ENCODE measurements at regions not wholly inside any gene's neighbourhood (a gene's known extent, or its start where the extent isn't known, plus 50 kb on each side); places are given as distances from the start of the nearest gene placed in this dataset.

GRCh38 chr5:164048359-164048926, 543.0 kb downstream of the MAT2B start:
- no peak for DNase-seq

GRCh38 chr5:164051745-164052144, 546.3 kb downstream of the MAT2B start:
- no peak for DNase-seq

GRCh38 chr5:164052536-164053093, 547.2 kb downstream of the MAT2B start:
- DNase-seq = no peak

- no peak for DNase-seq
These were observed 547.7 kb downstream of the MAT2B start for GRCh38 chr5:164053123-164053522.

DNA sequence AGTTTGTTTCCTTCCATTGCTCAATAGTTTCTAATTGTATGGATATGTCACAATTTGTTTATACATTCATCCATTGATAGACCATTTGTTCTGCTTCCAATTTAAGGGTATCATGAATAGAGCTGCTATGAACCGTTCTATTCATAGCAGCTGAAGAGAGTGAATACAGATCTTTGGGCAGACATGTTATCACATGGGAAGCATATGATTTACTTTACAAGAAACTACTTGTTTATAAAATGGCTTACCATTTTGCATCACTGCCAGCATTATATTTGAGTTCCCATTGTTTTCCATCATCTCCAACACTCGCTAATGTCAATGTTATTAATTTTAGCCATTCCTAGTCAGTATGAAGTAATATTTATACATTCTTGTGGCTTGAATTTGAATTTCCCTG, 549.0 kb downstream of the MAT2B start:
- no peak for DNase-seq

DNA sequence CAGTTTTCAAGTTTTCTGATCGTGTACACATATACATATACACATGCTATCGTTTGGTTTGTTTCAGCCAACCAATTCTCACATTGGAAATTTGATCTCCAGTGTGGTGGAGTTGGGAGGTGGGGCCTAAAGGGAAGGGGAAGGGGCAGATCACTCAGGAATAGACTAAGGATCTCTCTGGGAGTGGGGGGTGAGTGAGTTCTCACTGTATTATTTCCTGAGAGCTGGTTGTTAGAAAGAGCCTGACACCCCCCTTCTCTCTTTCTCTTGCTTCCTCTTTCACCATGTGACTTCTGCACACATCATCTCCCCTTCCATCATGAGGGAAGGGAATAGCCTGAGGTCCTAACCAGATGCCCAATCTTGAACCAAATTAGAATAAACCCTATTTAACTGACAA, 551.7 kb downstream of the MAT2B start:
- no peak for DNase-seq

GRCh38 chr5:164058621-164059020, 553.2 kb downstream of the MAT2B start:
- DNase-seq = no peak

- no peak for DNase-seq
These were observed 554.1 kb downstream of the MAT2B start for GRCh38 chr5:164059471-164059870.

GRCh38 chr5:164060786-164061355, 555.5 kb downstream of the MAT2B start:
- no peak for DNase-seq

DNA sequence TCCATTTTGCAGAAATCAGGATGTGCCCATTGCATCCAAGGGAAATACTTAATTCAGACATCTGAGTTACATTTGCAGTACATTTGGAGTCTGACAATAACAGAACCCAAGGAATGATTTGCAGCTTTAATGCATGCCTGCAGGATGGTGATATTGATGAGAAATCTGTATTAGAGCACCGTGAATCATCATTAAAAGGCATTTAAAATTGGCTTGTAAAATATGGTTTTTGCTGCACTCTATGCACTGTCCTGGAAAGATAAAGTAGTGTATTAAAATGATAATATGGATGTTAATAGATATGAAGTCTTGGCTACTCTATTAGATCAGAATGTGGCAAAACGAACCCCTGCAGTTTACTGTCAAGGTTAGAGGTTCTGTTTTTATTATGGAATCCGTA, 556.9 kb downstream of the MAT2B start:
- DNase-seq = no peak

DNA sequence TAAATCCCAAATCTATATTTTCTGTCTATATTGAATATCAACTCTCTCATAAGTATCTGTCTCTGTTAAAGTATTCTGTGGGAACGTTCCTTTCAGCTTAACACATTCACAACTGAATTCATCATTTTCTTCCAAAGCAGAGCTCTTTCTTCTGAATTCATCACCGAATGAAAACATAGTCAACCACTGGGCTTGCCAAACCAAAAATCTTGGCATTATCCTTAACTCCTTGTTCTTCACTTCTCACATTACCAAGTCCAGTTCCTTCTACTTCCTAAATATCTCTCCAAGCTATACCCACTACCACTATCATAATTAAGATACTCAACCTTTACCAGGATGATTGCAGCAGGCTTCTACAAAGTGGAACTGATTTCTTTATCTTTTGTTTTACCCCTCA, 559.8 kb downstream of the MAT2B start:
- no peak for DNase-seq

GRCh38 chr5:164071671-164072070, 566.3 kb downstream of the MAT2B start:
- DNase-seq = no peak

DNA sequence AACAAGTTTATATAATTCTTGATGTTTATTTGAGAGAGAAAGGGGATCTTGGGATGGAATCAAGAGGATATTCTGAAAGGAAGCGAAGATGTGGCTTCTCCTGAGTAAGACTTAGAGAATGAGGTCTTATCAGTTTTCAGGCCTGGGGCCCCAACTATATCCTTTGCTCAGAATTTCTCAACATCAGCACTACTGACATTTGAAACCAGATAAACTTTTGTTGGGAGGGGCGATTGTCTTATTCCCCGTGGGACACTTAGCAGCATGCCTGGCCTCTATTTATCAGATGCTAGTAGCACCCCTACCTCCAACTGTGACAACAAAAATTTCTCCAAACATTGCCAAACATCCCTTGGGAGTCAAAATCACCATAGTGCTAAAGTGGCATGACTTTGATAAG, 567.7 kb downstream of the MAT2B start:
- DNase-seq = no peak

DNA sequence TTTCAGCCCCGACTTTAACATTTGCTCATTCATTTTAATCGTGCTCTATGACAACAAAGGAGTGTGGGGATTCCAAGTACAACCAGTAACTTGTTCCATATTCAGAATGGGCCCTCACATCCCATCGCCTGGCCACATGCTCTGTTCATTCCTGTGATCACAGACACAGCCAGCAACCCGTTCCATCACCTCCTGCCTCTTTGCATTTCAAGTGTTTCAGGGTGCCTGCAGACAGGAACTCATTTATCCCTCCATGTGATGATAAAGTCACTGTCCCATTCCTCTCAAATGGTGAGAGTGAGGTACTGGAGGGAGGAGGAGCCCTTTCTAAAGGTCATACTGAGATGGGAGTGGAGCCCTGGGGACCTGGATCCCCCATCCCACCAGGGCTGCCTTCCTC, 571.1 kb downstream of the MAT2B start:
- no peak for DNase-seq

GRCh38 chr5:164090358-164090757, 584.9 kb downstream of the MAT2B start:
- DNase-seq = no peak

GRCh38 chr5:164091836-164092235, 586.4 kb downstream of the MAT2B start:
- DNase-seq = no peak

- no peak for DNase-seq
These were observed 588.9 kb downstream of the MAT2B start for GRCh38 chr5:164094291-164094690.

DNA sequence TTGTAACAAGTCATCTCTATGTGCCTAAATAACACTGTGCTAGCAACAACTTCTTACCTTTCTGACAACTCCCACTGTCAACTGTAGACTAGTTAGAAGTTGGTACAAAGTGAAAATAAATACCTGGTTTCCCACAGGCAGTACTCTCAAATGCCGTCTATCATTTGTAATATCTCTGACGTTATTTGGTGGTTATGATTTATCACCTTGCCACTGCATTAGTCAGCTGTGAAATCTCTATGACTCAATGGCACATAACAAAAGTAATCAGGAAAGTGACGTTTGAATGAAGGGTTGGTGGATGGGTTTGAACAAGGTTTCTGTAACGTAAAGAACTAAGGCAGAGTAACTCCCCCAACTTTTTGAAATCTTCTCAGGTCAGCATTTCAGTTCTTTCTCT, 592.3 kb downstream of the MAT2B start:
- no peak for DNase-seq

- DNase-seq = no peak
These were observed 593.1 kb downstream of the MAT2B start for GRCh38 chr5:164098531-164098930.

GRCh38 chr5:164098979-164099378, 593.6 kb downstream of the MAT2B start:
- no peak for DNase-seq

DNA sequence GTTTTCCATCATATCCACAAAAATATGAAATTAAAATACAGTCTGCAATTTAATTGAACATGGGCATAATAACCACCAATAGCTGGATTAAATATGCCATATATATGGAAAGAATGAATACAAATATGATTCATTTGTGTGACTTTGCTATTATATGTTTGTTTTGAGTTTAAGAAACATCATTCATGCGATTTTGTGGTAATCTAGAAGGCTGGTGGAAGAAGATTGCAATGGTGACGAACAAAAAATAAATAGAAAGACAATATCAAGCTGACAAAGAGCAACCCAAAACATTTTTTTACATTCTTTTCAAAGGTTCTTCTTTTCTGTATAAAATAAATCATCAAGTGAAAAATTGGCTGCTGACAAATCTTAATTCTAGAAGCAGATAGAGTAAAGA, 610.0 kb downstream of the MAT2B start:
- no peak for DNase-seq

DNA sequence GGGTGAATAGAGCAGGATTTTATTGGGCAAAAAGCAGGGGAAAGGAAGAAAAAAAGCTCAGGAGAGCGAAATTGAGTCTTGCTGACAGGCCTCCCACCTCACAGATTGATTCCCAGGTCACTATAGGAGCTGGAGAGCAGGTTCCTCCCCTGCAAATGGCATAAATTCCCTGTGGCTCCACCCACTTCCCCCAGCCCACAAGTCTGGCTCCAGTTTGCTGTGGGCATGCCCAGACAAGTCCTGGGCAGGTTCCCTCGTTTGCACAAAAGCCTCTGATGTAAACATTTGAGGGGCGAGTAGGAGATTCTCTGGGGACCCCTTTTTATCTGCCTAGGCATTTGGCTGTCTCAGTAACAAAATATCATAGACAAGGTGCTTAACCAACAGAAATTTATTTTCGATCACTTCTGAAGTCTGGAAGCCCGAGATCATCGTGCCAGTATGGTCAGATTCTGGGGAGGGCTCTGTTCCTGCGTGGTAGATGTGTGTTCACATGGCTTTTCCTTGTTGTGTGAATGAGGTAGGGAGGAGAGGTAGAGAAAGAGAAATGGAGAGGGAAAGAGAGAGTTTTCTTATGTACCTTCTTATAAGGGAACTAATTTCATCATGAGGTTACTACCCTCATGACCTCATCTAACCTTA, 614.5 kb downstream of the MAT2B start:
- DNase-seq = no peak

DNA sequence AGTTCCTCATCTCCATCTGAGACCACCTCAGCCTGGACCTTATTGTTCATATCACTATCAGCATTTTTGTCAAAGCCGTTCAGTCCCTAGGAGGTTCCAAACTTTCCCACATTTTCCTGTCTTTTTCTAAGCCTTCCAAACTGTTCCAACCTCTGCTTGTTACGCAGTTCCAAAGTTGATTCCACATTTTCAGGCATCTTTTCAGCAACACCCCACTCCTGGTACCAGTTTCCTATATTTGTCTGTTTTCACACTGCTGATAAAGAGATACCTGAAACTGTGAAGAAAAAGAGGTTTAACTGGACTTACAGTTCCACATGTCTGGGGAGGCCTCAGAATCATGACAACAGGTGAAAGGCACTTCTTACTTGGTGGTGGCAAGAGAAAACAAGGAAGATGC, 622.1 kb downstream of the MAT2B start:
- DNase-seq = no peak

- DNase-seq = no peak
These were observed 626.9 kb downstream of the MAT2B start for GRCh38 chr5:164132358-164132757.

GRCh38 chr5:164137095-164137494, 631.7 kb downstream of the MAT2B start:
- no peak for DNase-seq

All from inflammatory macrophage treated with lipopolysaccharide for 4 hours (primary cell).